Tibial nerve (tissue), 3 donors: ENCODE measurements at regions not wholly inside any gene's neighbourhood (a gene's known extent, or its start where the extent isn't known, plus 50 kb on each side); places are given as distances from the start of the nearest gene placed in this dataset.

Source experiments
- CTCF ChIP-seq, 5 experiments: fragments of 200-600 bp in 3 of 5; fragments of 450-650 bp in 2 of 5; sonication (generic) in 3 of 5; IDR thresholded peaks; one replicate each; pipeline ENCODE4 v1.5.1; 2016 to 2019; ENCODE audit warnings: antibody characterized with exemption in 5 of 5, mild to moderate bottlenecking in 3 of 5, moderate library complexity in 2 of 5
- POLR2A ChIP-seq, 2 donors: fragments of 450-650 bp; IDR thresholded peaks; one replicate each; pipeline ENCODE4 v1.6.1; 2017; ENCODE audit warnings: antibody characterized with exemption in 2 of 2, mild to moderate bottlenecking in 2 of 2, moderate library complexity in 2 of 2

GRCh38 chr3:82038556-82038955, 277.1 kb upstream of the GBE1 start:
- TF ChIP-seq POLR2A (IDR thresholded peaks at IDR 0.05) (no peak), CTCF (IDR thresholded peaks at IDR 0.05) (no peak)
